Body of pancreas (tissue), 4 donors: ENCODE measurements at regions not wholly inside any gene's neighbourhood (a gene's known extent, or its start where the extent isn't known, plus 50 kb on each side); places are given as distances from the start of the nearest gene placed in this dataset.

Experiments used
- POLR2A ChIP-seq, 3 donors: fragments of 450-650 bp; IDR thresholded peaks; one replicate each; pipeline ENCODE4 v1.6.1; 2016; ENCODE audit warnings: antibody characterized with exemption in 3 of 3, mild to moderate bottlenecking in 2 of 3
- TF ChIP-seq, protein P1 (sequence below), 7 experiments: fragments of 450-650 bp in 4 of 7; fragments of 200-600 bp in 3 of 7; sonication (generic) in 3 of 7; IDR thresholded peaks; one replicate each; pipeline ENCODE4 v1.5.1; 2016 to 2019; ENCODE audit warnings: antibody characterized with exemption in 7 of 7

DNA sequence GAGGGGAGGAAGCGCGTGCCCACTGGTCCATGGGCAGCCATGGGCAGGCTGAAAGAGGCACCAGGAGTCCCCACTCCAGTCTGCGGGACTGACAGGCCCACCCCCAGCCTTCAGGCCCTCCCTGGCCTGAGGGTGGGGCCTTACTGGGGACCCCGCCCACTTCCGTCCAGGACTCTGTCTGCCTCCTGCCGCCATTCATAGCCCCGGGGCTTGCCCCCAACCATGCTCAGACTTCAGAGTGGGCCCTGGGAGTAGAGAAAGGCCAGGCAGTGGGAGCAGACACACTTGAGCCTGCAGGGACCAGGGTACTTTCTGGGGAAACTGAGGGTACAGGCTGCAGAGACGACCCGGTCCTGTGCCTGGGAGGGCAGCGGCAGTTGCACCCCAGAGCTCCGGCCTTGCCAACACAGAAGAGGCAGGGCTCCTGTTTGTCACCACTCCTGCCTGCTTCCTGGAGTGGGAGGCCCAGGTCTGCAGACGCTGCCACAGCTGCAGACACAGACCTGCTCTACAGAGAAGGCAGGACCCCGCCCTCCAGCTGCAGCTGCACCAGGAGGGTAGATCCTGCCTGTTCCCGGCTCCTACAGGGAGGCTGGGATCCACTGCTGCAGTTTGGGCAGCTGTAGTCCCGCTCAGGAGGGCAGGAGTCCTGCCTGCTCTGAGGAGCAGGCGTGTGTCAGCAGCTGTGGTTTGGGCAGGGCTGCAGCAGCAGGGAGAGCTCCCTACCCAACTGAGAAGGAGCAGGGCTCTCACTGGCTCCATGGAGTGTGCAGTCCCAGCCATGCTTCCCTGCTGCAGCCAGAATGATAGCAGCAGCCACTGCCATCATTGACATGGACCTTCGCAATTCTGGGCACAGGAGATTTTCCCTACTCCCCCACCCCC, 387.9 kb upstream of the ANO3 start:
- TF ChIP-seq, protein P1, sequence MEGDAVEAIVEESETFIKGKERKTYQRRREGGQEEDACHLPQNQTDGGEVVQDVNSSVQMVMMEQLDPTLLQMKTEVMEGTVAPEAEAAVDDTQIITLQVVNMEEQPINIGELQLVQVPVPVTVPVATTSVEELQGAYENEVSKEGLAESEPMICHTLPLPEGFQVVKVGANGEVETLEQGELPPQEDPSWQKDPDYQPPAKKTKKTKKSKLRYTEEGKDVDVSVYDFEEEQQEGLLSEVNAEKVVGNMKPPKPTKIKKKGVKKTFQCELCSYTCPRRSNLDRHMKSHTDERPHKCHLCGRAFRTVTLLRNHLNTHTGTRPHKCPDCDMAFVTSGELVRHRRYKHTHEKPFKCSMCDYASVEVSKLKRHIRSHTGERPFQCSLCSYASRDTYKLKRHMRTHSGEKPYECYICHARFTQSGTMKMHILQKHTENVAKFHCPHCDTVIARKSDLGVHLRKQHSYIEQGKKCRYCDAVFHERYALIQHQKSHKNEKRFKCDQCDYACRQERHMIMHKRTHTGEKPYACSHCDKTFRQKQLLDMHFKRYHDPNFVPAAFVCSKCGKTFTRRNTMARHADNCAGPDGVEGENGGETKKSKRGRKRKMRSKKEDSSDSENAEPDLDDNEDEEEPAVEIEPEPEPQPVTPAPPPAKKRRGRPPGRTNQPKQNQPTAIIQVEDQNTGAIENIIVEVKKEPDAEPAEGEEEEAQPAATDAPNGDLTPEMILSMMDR (IDR thresholded peaks at IDR 0.05): no peak
- no peak for TF ChIP-seq POLR2A (IDR thresholded peaks at IDR 0.05)
